GM18507 (cell line): ENCODE measurements at regions not wholly inside any gene's neighbourhood (a gene's known extent, or its start where the extent isn't known, plus 50 kb on each side); places are given as distances from the start of the nearest gene placed in this dataset.

ENCODE experiments used
- DNase-seq: peaks from one replicate; pipeline ENCODE4 v3.0.0; 2011; ENCODE audit warnings: low read depth; ENCODE audit not compliant: insufficient read length; ENCODE audit errors: extremely low spot score
- FAIRE-seq: peaks from 2 replicates; lab custom pipeline; 2011; peaks lifted over from hg19 to GRCh38; lab: Jason Lieb, UNC

GRCh38 chr6:156507106-156507505 is 270.1 kb upstream of the ARID1B start:
- no peak for FAIRE-seq

DNA sequence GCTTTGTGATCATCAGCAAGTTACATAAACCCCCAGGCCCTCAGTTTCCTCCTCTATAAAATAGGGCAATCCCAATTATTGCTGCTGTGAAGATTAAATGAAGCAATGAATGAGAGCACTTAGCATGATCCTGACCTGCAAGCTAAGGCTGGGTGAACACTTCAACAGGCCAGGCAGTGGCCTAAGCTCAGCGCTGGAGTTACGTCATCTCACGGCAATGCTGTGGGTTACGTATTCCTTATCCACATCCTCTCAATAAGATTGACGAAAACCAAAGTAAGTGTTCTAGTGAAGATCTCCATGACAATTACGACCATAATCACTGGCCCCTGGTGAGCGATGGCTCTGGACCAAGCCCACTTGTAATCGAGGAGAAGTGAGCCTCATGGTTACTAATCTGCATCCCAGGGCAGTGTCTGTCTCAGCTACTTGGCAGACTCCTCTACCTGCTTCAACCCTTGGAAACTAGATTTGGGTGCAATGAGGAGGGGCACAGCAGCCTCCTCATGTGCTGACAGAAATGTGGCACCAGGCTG is 274.1 kb upstream of the ARID1B start:
- DNase-seq (no peak), FAIRE-seq (no peak)

More at GRCh38 chr6:156507106-156507505, 270.1 kb upstream of the ARID1B start:
- no peak for DNase-seq

DNA sequence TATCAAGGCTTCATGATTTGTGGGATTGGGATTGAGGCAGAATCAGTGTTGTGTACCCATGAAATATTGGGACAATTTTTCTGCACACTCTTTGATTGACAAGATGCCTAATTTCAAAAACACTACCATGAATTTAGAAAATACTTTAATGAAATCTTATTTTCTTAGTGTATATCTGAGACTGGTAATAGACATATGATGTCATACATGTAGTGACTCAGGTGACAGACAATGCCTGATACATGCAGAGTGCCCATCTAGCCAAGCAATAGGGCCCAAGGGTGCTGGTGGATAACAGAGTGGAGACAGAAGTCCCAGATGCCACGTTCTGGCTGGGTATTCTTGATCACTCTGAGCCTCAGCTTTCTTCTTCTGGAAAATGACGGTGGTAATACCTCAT is 279.6 kb upstream of the ARID1B start:
- FAIRE-seq, result no peak
- DNase-seq, result no peak

- DNase-seq (no peak), FAIRE-seq (no peak)
These were observed 289.3 kb upstream of the ARID1B start for GRCh38 chr6:156487877-156488276.

DNA sequence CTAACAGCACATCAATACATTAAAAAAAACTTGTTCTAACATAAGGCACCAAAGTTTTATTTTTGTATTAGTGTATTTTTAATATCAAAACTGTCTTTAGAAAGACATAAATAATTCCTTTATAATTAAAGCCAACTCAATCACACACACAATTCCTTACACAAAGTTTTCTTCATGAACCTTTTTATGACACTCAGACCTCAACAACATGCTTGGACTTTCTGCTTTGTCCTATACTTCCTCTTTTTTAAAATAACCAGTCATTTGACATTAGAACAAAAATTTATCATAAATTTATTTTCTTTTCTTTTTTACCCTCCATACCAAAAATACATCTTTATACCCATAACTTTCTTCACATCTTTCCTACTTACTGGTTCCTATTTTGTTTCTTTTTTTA is 292.0 kb upstream of the ARID1B start:
- FAIRE-seq (no peak), DNase-seq (no peak)

GRCh38 chr6:156474507-156475120 is 302.6 kb upstream of the ARID1B start:
- DNase-seq (no peak), FAIRE-seq (no peak)

GRCh38 chr6:156471000-156471399 is 306.2 kb upstream of the ARID1B start:
- no peak for DNase-seq
- FAIRE-seq, result no peak

- DNase-seq, result no peak
- FAIRE-seq, result peak; percentile 36
These were observed 312.9 kb upstream of the ARID1B start for GRCh38 chr6:156464100-156464878.

GRCh38 chr6:156461647-156462046 is 315.5 kb upstream of the ARID1B start:
- DNase-seq, result no peak
- FAIRE-seq, result no peak

DNA sequence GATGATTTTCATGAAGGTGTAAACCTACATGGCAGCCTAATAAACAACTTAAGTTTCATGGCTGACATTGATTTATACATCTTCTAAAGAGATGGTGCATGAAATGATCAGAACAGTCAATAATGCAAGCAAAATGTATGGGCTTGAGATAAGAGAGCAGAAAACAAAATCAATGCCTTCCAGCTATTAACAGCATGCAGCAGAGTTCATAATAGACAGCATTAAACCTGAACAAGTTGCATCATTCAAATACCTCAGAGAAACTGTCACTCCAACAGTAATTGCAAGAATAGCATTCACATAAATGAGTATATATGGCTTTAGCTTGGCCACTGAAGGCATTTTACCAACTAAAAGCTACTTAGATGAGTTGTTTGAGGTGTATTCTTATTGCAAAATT is 319.6 kb upstream of the ARID1B start:
- FAIRE-seq, result no peak
- DNase-seq, result no peak

DNA sequence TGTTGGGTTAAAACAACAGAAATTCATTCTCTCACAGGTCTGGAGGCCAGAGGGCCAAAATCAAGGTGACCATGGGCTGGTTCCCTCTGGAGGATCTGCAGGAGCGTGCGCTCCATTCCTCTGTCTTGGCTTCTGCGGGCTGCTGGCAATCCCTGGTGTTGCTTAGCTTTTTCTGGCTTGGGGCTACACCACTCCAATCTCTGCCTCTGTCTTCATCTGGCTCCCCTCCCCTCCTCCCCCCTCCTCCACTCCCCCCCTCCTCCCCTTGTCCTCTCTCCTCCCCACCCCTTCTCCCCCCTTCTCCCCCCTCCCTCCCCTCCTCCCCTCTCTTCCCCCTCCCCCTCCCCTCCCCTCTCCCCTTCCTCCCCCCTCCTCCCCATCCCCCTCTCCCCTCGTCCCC is 321.3 kb upstream of the ARID1B start:
- DNase-seq, result no peak
- no peak for FAIRE-seq

- DNase-seq, result no peak
- FAIRE-seq, result no peak
These were observed 322.3 kb upstream of the ARID1B start for GRCh38 chr6:156454867-156455266.

GRCh38 chr6:156451726-156452125 is 325.5 kb upstream of the ARID1B start:
- no peak for FAIRE-seq
- no peak for DNase-seq

GRCh38 chr6:156451088-156451487 is 326.1 kb upstream of the ARID1B start:
- DNase-seq, result no peak
- FAIRE-seq, result no peak

- FAIRE-seq (no peak), DNase-seq (no peak)
These were observed 326.8 kb upstream of the ARID1B start for GRCh38 chr6:156450421-156450820.

- FAIRE-seq (no peak), DNase-seq (no peak)
These were observed 327.6 kb upstream of the ARID1B start for GRCh38 chr6:156449569-156449968.

- DNase-seq, result no peak
- FAIRE-seq, result no peak
These were observed 328.1 kb upstream of the ARID1B start for GRCh38 chr6:156449128-156449527.

DNA sequence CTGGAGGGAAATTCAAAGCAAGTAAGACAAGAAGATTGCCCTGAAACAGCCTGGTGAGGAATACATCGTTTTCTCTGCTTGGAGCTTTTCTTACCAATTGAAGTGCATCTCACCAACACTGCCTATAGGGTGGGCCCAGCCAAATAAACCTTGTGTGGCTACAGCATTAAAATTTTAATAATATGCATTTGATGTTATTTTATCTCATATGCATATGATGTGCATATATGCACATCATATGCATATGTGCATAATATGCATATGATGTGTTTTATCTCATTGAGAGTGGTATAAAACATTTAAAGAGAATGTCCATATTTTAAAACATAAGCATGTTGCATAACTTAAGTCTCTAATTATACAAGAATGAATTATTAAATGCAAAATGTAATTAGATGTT is 328.6 kb upstream of the ARID1B start:
- FAIRE-seq, result no peak
- DNase-seq, result no peak

DNA sequence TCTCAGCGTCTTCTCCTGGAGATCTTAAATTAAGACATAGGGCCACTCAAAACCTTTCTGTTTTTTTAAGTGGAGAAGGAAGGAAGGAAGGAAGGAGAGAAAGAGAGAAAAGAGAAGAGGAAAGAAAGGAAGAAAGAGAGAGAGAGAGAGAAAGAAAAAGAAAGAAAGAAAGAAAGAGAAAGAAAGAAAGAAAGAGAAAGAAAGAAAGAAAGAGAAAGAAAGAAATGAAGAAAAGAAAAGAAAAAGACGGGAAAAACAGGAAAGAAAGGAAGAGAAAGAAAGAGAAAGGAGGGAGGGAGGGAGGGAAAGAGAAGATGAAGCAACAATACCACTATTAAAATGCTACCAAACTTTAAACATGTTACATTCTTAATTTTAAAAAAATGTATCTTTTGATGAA is 336.5 kb upstream of the ARID1B start:
- FAIRE-seq (no peak), DNase-seq (no peak)

GRCh38 chr6:156438350-156438923 is 338.7 kb upstream of the ARID1B start:
- FAIRE-seq (no peak), DNase-seq (no peak)
